ENCODE measurements at regions not wholly inside any gene's neighbourhood (a gene's known extent, or its start where the extent isn't known, plus 50 kb on each side); places are given as distances from the start of the nearest gene placed in this dataset.

DNA sequence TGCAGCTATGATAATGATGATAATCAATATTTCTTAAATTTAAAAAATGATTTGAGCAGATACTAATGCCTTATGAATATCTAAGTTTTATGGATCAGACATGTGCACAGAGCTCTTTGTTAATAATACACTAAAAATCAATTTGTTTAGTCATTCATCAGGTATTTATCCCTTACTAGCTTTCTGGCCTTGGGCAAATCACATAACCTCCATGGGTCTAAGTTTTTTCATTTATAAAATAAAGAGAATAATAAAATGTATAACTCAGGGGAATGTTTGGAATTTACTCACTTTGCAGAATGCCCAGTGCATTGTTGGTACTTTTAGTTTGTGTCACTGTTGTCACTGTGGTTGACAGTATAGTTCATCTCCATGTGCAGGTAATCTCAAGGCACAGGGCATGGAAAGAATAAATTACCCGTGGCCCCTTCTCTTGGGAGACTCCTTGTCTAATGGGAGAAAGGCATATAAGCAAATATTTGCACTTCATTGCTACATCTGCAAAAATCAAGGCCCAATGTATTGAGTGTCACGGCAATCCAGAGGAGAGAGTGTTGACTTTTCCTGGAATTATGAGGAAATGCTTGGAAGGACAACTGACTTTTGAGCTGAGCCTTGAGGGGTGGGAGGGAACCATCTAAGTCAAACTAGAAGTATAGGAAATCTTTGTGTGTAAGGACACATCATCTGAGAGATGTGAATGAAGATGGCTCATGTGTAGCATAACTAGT, 64.7 kb upstream of the CTTNBP2 start:
- H3K9me3 Mint-ChIP-seq (ENCODE audit: unreplicated experiment), result peaks cover 4% of the 10 kb centered on the region
- Histone ChIP-seq H3K79me2 (ENCODE audit: insufficient read depth, low read length) (no peaks in the 10 kb centered on the region), H2AFZ (ENCODE audit: low read depth, low read length) (no peak overlapping the region), H3K27me3 (ENCODE audit: insufficient read depth, low read length) (no peaks in the 10 kb centered on the region), H3K9ac (ENCODE audit: low read length) (no peak overlapping the region), H3K4me3 (ENCODE audit: insufficient read depth, low read depth, low read length) (no peak overlapping the region), H3K36me3 (ENCODE audit: insufficient read depth, low read length) (no peaks in the 10 kb centered on the region), H3K4me2 (ENCODE audit: low read length) (no peak overlapping the region), H4K20me1 (ENCODE audit: insufficient read depth, low read length) (no peaks in the 10 kb centered on the region), H3K27ac (ENCODE audit: low read depth, low read length) (no peak overlapping the region), H3K4me1 (ENCODE audit: insufficient read depth, low read length) (no peaks in the 10 kb centered on the region), H3K9me3 (ENCODE audit: insufficient read depth, low read depth, low read length) (no peaks in the 10 kb centered on the region)
- no peaks in the 10 kb centered on the region for H3K4me1 Mint-ChIP-seq (ENCODE audit: low read depth, unreplicated experiment)
- H3K4me3 Mint-ChIP-seq (ENCODE audit: unreplicated experiment), result no peak overlapping the region
- TF ChIP-seq CTCF (IDR thresholded peaks at IDR 0.05; ENCODE audit: insufficient read depth, low read depth, low read length) (no peak), EZH2 (IDR thresholded peaks at IDR 0.05; ENCODE audit: insufficient read depth, low read length) (no peak)
- no peaks in the 10 kb centered on the region for H3K36me3 Mint-ChIP-seq (ENCODE audit: low read depth, unreplicated experiment)
- H3K27me3 Mint-ChIP-seq (ENCODE audit: low read depth, unreplicated experiment), result no peaks in the 10 kb centered on the region
- no peak for DNase-seq (ENCODE audit: low read depth)
- no peak for FAIRE-seq
- H3K27ac Mint-ChIP-seq (ENCODE audit: unreplicated experiment), result no peak overlapping the region

DNA sequence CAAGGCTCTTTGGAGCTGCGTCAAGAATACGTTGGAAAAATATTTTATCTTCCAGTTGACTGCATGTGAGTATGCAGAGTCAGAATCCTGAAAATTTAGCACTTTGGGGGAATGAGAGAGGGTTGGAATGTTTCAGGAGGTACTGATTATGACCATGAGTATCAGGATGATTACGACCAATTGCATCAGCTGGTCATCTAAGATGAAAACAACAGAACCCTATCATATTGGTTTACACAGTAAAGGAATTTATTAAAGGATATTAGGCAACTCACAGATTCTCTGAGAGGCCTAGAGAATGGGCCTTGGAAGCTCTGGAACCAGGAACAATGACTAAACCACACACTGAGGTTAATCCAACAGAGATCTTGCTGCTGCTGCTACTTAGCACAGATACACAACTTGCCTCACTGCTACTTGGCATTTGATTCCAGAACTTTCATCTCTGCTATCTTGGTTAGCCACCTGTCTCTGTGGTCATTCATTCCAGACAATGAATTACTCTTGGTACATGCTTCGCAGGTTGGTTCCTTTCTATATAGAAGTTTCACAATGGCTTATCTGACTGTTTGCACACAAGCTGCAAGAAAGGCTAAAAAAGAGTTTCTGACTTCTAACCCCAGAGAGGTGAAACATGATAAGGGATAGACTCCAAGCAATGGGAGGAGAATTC, 68.0 kb upstream of the CTTNBP2 start:
- Mint-ChIP-seq H3K9me3 (ENCODE audit: unreplicated experiment) (peaks cover 2% of the 10 kb centered on the region), H3K4me3 (ENCODE audit: unreplicated experiment) (no peak overlapping the region), H3K27ac (ENCODE audit: unreplicated experiment) (no peak overlapping the region), H3K27me3 (ENCODE audit: low read depth, unreplicated experiment) (no peaks in the 10 kb centered on the region), H3K4me1 (ENCODE audit: low read depth, unreplicated experiment) (peaks cover 3% of the 10 kb centered on the region), H3K36me3 (ENCODE audit: low read depth, unreplicated experiment) (no peaks in the 10 kb centered on the region)
- no peaks in the 10 kb centered on the region for H3K9me3 ChIP-seq (ENCODE audit: insufficient read depth, low read depth, low read length)
- H3K36me3 ChIP-seq (ENCODE audit: insufficient read depth, low read length), result no peaks in the 10 kb centered on the region
- FAIRE-seq, result no peak
- peaks cover 3% of the 10 kb centered on the region for H3K4me1 ChIP-seq (ENCODE audit: insufficient read depth, low read length)
- H3K4me3 ChIP-seq (ENCODE audit: insufficient read depth, low read depth, low read length), result no peak overlapping the region
- TF ChIP-seq CTCF (IDR thresholded peaks at IDR 0.05; ENCODE audit: insufficient read depth, low read depth, low read length) (no peak), EZH2 (IDR thresholded peaks at IDR 0.05; ENCODE audit: insufficient read depth, low read length) (no peak)
- H3K27ac ChIP-seq (ENCODE audit: low read depth, low read length), result no peak overlapping the region
- no peak overlapping the region for H3K4me2 ChIP-seq (ENCODE audit: low read length)
- no peaks in the 10 kb centered on the region for H3K79me2 ChIP-seq (ENCODE audit: insufficient read depth, low read length)
- H3K27me3 ChIP-seq (ENCODE audit: insufficient read depth, low read length), result no peaks in the 10 kb centered on the region
- no peak overlapping the region for H3K9ac ChIP-seq (ENCODE audit: low read length)
- H4K20me1 ChIP-seq (ENCODE audit: insufficient read depth, low read length), result no peaks in the 10 kb centered on the region
- no peak for DNase-seq (ENCODE audit: low read depth)
- H2AFZ ChIP-seq (ENCODE audit: low read depth, low read length), result no peak overlapping the region

DNA sequence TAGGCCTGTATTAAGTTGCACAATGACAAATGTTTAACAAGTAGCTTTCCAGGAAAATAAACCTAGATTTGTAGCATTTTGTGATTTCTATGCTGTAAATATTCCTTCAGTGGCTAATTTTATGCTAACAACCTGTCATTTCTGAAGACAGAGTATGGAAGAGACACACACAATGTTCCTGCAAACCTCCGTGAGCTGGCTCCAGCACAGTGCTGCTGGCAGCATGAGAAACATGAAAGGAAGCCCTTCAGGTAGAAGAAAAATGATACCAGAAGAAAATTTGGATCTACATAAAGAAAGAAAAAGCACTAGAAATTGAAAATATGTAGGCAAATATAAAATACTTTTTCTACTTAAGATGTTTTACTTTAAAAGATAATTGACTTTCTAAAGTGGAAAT, 69.5 kb upstream of the CTTNBP2 start:
- DNase-seq (ENCODE audit: low read depth), result no peak
- Mint-ChIP-seq H3K4me1 (ENCODE audit: low read depth, unreplicated experiment) (peaks cover 8% of the 10 kb centered on the region), H3K4me3 (ENCODE audit: unreplicated experiment) (no peak overlapping the region), H3K27ac (ENCODE audit: unreplicated experiment) (no peak overlapping the region), H3K27me3 (ENCODE audit: low read depth, unreplicated experiment) (no peaks in the 10 kb centered on the region), H3K9me3 (ENCODE audit: unreplicated experiment) (peaks cover 2% of the 10 kb centered on the region), H3K36me3 (ENCODE audit: low read depth, unreplicated experiment) (no peaks in the 10 kb centered on the region)
- Histone ChIP-seq H3K4me3 (ENCODE audit: insufficient read depth, low read depth, low read length) (no peak overlapping the region), H3K4me1 (ENCODE audit: insufficient read depth, low read length) (peaks cover 6% of the 10 kb centered on the region), H3K36me3 (ENCODE audit: insufficient read depth, low read length) (no peaks in the 10 kb centered on the region), H4K20me1 (ENCODE audit: insufficient read depth, low read length) (no peaks in the 10 kb centered on the region), H3K9me3 (ENCODE audit: insufficient read depth, low read depth, low read length) (no peaks in the 10 kb centered on the region), H3K79me2 (ENCODE audit: insufficient read depth, low read length) (no peaks in the 10 kb centered on the region), H3K4me2 (ENCODE audit: low read length) (no peak overlapping the region), H3K27ac (ENCODE audit: low read depth, low read length) (no peak overlapping the region), H2AFZ (ENCODE audit: low read depth, low read length) (no peak overlapping the region), H3K9ac (ENCODE audit: low read length) (no peak overlapping the region), H3K27me3 (ENCODE audit: insufficient read depth, low read length) (no peaks in the 10 kb centered on the region)
- TF ChIP-seq CTCF (IDR thresholded peaks at IDR 0.05; ENCODE audit: insufficient read depth, low read depth, low read length) (no peak), EZH2 (IDR thresholded peaks at IDR 0.05; ENCODE audit: insufficient read depth, low read length) (no peak)
- FAIRE-seq, result no peak

All from astrocyte (in vitro differentiated cells and primary cell).